Osteocyte (in vitro differentiated cells): ENCODE measurements at regions not wholly inside any gene's neighbourhood (a gene's known extent, or its start where the extent isn't known, plus 50 kb on each side); places are given as distances from the start of the nearest gene placed in this dataset.

Source experiments
- DNase-seq: peaks from one replicate; pipeline ENCODE4 v3.0.0; 2021; ENCODE audit warnings: mixed read lengths; ENCODE audit not compliant: unreplicated experiment; ENCODE audit errors: extremely low spot score
- H3K27ac Mint-ChIP-seq: one replicate; pipeline ENCODE4 v1.8.0; 2021; ENCODE audit warnings: mild to moderate bottlenecking, mixed read lengths; ENCODE audit not compliant: unreplicated experiment
- H3K27me3 Mint-ChIP-seq: one replicate; pipeline ENCODE4 v1.8.0; 2021; ENCODE audit warnings: mixed read lengths; ENCODE audit not compliant: unreplicated experiment
- H3K36me3 Mint-ChIP-seq: one replicate; pipeline ENCODE4 v1.8.0; 2021; ENCODE audit warnings: mixed read lengths; ENCODE audit not compliant: unreplicated experiment
- H3K4me1 Mint-ChIP-seq: one replicate; pipeline ENCODE4 v1.8.0; 2021; ENCODE audit warnings: mixed read lengths; ENCODE audit not compliant: unreplicated experiment
- H3K4me3 Mint-ChIP-seq: one replicate; pipeline ENCODE4 v1.8.0; 2021; ENCODE audit warnings: mild to moderate bottlenecking, moderate library complexity, mixed read lengths; ENCODE audit not compliant: unreplicated experiment
- H3K9me3 Mint-ChIP-seq: one replicate; pipeline ENCODE4 v1.8.0; 2021; ENCODE audit warnings: mixed read lengths; ENCODE audit not compliant: unreplicated experiment
- TF ChIP-seq, protein P1 (sequence below): fragments of 200-600 bp; sonication (generic); IDR thresholded peaks from 2 replicates; pipeline ENCODE4 v1.5.0; 2021; ENCODE audit warnings: antibody characterized with exemption, mild to moderate bottlenecking, moderate library complexity

DNA sequence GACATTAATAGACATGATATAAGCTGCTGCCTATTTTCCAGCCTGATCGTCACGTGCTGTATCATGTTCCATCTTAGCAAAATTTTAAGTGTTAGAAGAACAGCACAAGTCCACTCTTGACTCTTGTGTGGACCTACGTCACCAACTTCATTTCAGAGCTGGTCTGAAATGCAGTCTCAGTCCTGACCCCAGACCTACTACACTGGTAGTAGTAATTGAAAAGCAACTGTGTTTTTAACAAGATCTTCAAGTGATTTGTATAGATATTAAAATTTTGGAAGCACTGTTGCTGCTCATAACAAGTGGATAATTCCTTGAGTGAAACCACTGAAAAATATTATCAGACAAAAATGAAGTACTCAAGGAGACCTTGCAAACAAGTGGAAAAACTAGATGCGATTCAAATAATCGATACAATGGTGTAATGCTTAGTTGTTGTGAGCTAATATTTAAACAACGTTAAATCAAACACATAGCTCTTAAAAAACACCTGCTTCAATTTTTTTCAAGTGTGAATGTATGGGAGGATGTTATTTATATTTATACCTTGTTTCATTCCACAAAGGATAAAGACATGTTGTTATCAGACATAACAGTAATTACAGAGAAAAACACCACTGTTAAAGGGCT is 110.9 kb upstream of the JAG1 start:
- Mint-ChIP-seq H3K9me3 (peaks cover 4% of the 10 kb centered on the region), H3K27ac (no peak overlapping the region), H3K4me1 (no peaks in the 10 kb centered on the region), H3K4me3 (no peak overlapping the region), H3K36me3 (no peaks in the 10 kb centered on the region), H3K27me3 (no peaks in the 10 kb centered on the region)
- TF ChIP-seq, protein P1, sequence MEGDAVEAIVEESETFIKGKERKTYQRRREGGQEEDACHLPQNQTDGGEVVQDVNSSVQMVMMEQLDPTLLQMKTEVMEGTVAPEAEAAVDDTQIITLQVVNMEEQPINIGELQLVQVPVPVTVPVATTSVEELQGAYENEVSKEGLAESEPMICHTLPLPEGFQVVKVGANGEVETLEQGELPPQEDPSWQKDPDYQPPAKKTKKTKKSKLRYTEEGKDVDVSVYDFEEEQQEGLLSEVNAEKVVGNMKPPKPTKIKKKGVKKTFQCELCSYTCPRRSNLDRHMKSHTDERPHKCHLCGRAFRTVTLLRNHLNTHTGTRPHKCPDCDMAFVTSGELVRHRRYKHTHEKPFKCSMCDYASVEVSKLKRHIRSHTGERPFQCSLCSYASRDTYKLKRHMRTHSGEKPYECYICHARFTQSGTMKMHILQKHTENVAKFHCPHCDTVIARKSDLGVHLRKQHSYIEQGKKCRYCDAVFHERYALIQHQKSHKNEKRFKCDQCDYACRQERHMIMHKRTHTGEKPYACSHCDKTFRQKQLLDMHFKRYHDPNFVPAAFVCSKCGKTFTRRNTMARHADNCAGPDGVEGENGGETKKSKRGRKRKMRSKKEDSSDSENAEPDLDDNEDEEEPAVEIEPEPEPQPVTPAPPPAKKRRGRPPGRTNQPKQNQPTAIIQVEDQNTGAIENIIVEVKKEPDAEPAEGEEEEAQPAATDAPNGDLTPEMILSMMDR = no peak
- DNase-seq = no peak

DNA sequence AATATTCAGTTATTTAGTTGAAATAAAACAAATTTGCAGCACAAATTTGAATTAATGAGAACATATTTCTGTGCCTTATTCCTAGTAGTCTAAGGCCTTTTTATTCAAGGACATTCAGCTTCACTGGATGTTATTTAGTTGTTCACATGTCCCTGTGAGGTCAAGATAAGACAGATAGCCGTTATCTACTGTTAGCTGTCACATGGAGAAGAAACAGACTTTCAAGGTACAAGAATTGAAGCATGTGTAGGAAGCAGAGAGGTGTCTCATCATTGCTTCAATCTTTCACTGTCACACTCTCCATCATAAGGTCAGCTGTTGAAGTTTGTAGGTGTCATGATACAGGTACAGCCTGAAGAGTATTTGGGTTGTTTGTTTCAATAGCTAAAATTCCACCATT is 112.9 kb upstream of the JAG1 start:
- Mint-ChIP-seq H3K9me3 (peaks cover 4% of the 10 kb centered on the region), H3K27ac (no peak overlapping the region), H3K27me3 (no peaks in the 10 kb centered on the region), H3K4me3 (no peak overlapping the region), H3K4me1 (peaks cover 4% of the 10 kb centered on the region), H3K36me3 (no peaks in the 10 kb centered on the region)
- TF ChIP-seq, protein P1 = no peak
- DNase-seq = no peak

DNA sequence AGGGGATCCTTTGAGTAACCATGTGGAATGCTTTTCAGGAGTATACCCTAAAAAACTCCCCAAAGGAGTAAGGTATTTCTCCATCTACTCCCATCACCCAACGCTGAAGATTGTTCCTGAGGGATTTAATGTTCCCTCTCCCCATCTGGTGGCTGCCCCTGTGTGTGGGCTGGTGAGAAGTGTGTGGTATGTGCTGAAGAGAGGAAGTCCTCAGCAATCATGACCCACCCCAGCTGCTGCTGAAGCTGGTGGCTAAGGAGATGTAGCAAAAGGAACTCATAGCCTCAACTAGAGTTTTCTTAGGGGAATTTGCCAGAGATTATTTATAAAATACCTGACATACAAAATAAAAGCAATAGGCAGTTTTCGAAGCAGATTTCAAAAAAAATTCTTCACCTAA is 114.3 kb upstream of the JAG1 start:
- H3K4me3 Mint-ChIP-seq = no peak overlapping the region
- H3K36me3 Mint-ChIP-seq = no peaks in the 10 kb centered on the region
- peaks cover 17% of the 10 kb centered on the region for H3K4me1 Mint-ChIP-seq
- DNase-seq = no peak
- H3K27ac Mint-ChIP-seq = no peak overlapping the region
- no peaks in the 10 kb centered on the region for H3K27me3 Mint-ChIP-seq
- TF ChIP-seq, protein P1 = no peak
- peaks cover 4% of the 10 kb centered on the region for H3K9me3 Mint-ChIP-seq

DNA sequence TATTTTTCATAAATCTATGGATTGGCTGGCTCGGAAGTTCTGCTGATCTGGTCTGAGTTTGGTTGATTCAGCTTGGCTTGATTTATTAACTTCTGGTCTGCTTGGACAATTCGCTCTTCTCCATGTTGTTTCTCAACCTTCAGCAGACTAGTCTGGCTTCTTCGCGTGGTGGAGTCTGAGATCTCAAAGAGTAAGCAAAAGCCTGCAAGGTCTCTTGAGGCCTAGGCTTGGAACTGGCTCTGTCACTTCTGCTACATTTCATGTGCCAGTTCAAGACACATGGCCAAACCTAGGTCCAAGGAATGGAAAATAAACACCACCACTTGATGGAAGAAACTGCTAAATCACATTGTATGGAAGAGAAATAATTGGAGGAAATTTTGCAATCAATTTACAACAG is 115.1 kb upstream of the JAG1 start:
- no peaks in the 10 kb centered on the region for H3K36me3 Mint-ChIP-seq
- TF ChIP-seq, protein P1 = no peak
- peaks cover 4% of the 10 kb centered on the region for H3K9me3 Mint-ChIP-seq
- no peak overlapping the region for H3K27ac Mint-ChIP-seq
- no peaks in the 10 kb centered on the region for H3K27me3 Mint-ChIP-seq
- no peak for DNase-seq
- peaks cover 17% of the 10 kb centered on the region for H3K4me1 Mint-ChIP-seq
- H3K4me3 Mint-ChIP-seq = no peak overlapping the region

DNA sequence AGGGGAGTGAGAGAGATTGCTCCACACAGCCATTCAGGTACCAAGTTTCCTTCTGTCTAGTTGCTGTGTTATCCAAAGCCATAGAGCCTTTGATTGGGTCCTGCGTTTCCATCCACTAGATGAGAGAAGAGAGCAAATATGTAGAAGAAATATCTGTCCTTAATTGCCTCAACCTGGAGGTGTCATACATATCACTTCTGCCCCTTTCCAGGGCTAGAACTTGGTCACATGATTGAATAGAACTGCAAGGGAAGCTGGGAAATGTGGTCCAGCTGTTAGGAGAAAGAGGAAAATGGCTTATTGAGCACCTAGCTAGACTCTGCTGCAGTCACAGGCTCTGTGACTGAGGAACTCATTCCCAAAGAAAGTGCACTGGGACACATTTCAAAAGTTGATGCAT is 115.6 kb upstream of the JAG1 start:
- H3K27ac Mint-ChIP-seq = no peak overlapping the region
- TF ChIP-seq, protein P1 = no peak
- H3K4me1 Mint-ChIP-seq = peaks cover 17% of the 10 kb centered on the region
- no peak overlapping the region for H3K4me3 Mint-ChIP-seq
- no peaks in the 10 kb centered on the region for H3K36me3 Mint-ChIP-seq
- no peaks in the 10 kb centered on the region for H3K27me3 Mint-ChIP-seq
- H3K9me3 Mint-ChIP-seq = peaks cover 4% of the 10 kb centered on the region
- no peak for DNase-seq
